Astrocyte of the spinal cord (primary cell): ENCODE measurements at regions not wholly inside any gene's neighbourhood (a gene's known extent, or its start where the extent isn't known, plus 50 kb on each side); places are given as distances from the start of the nearest gene placed in this dataset.

Experiments
- DNase-seq: peaks from one replicate; pipeline ENCODE4 v3.0.0; 2011; ENCODE audit warnings: low read depth, low spot score
- H3K4me3 ChIP-seq: 2 replicates; pipeline ENCODE4 v1.5.1; 2011; ENCODE audit warnings: low read depth, mild to moderate bottlenecking, low read length, moderate library complexity
- CTCF ChIP-seq: IDR thresholded peaks from 2 replicates; pipeline ENCODE4 v1.5.1; 2012; ENCODE audit warnings: low read depth, mild to moderate bottlenecking, low read length, inconsistent platforms
- in situ Hi-C: cut with HindIII; loops from 2 replicates; pipeline ENCODE4 v1.10.0; 2017; ENCODE audit warnings: low sequenced_read_pairs

- DNase-seq: no peak
- TF ChIP-seq CTCF: no peak
- in situ Hi-C loops: no loop called here
- no peak overlapping the region for H3K4me3 ChIP-seq
Measured at GRCh38 chr1:29425631-29426030, 189.3 kb downstream of the PTPRU start.

- H3K4me3 ChIP-seq: no peak overlapping the region
- in situ Hi-C loops: no loop called here
- DNase-seq: no peak
- TF ChIP-seq CTCF: no peak
Measured at GRCh38 chr1:29424266-29424665, 187.9 kb downstream of the PTPRU start.

- DNase-seq: no peak
- no peak for TF ChIP-seq CTCF
- in situ Hi-C loops: no loop called here
- H3K4me3 ChIP-seq: no peak overlapping the region
Measured at GRCh38 chr1:29420202-29420601, 183.9 kb downstream of the PTPRU start.

- no peak for DNase-seq
- TF ChIP-seq CTCF: no peak
- in situ Hi-C loops: no loop called here
- H3K4me3 ChIP-seq: no peak overlapping the region
Measured at GRCh38 chr1:29417971-29418370, 181.6 kb downstream of the PTPRU start.

GRCh38 chr1:29417147-29417858, 181.0 kb downstream of the PTPRU start:
- peak; percentile 41 for DNase-seq
- no peak for TF ChIP-seq CTCF
- in situ Hi-C loops: no loop called here
- no peak overlapping the region for H3K4me3 ChIP-seq

- H3K4me3 ChIP-seq: no peak overlapping the region
- in situ Hi-C loops: no loop called here
Measured at GRCh38 chr1:29416267-29417146, 180.2 kb downstream of the PTPRU start.

More at GRCh38 chr1:29416267-29417146, 180.2 kb downstream of the PTPRU start:
- peak; percentile 26 for TF ChIP-seq CTCF
- no peak for DNase-seq
